HEK293 (cell line): ENCODE measurements at regions not wholly inside any gene's neighbourhood (a gene's known extent, or its start where the extent isn't known, plus 50 kb on each side); places are given as distances from the start of the nearest gene placed in this dataset.

ENCODE experiments used
- GLI4 ChIP-seq: fragments of 450-650 bp; formaldehyde crosslinking; IDR thresholded peaks from 2 replicates; pipeline ENCODE4 v1.5.1; 2016; ENCODE audit warnings: missing biosample characterization, missing genetic modification characterization
- KLF10 ChIP-seq: fragments of 450-650 bp; IDR thresholded peaks from 2 replicates; pipeline ENCODE4 v1.5.1; 2018; ENCODE audit warnings: missing biosample characterization, mild to moderate bottlenecking, missing genetic modification characterization
- SCRT1 ChIP-seq: fragments of 450-650 bp; formaldehyde crosslinking; IDR thresholded peaks from 2 replicates; pipeline ENCODE4 v1.5.1; 2016; ENCODE audit warnings: missing biosample characterization, missing genetic modification characterization, borderline replicate concordance
- SCRT2 ChIP-seq: fragments of 450-650 bp; formaldehyde crosslinking; IDR thresholded peaks from 2 replicates; pipeline ENCODE4 v1.5.1; 2016; ENCODE audit warnings: missing biosample characterization, missing genetic modification characterization
- SP7 ChIP-seq: fragments of 450-650 bp; formaldehyde crosslinking; IDR thresholded peaks from 2 replicates; pipeline ENCODE4 v1.5.1; 2016; ENCODE audit warnings: missing biosample characterization, missing genetic modification characterization
- WT1 ChIP-seq: fragments of 450-650 bp; formaldehyde crosslinking; IDR thresholded peaks from 2 replicates; pipeline ENCODE4 v1.5.1; 2016; ENCODE audit warnings: missing biosample characterization, missing genetic modification characterization
- YY2 ChIP-seq: fragments of 450-650 bp; formaldehyde crosslinking; IDR thresholded peaks from 2 replicates; pipeline ENCODE4 v1.5.1; 2016; ENCODE audit warnings: missing biosample characterization, missing genetic modification characterization
- ZBTB1 ChIP-seq: fragments of 450-650 bp; formaldehyde crosslinking; IDR thresholded peaks from 2 replicates; pipeline ENCODE4 v1.5.1; 2016; ENCODE audit warnings: missing biosample characterization, missing genetic modification characterization
- ZNF121 ChIP-seq: fragments of 450-650 bp; formaldehyde crosslinking; IDR thresholded peaks from 2 replicates; pipeline ENCODE4 v1.5.1; 2016; ENCODE audit warnings: missing biosample characterization, missing genetic modification characterization
- ZNF140 ChIP-seq: fragments of 450-650 bp; formaldehyde crosslinking; IDR thresholded peaks from 2 replicates; pipeline ENCODE4 v1.5.1; 2016; ENCODE audit warnings: missing biosample characterization, missing genetic modification characterization
- ZNF155 ChIP-seq: fragments of 450-650 bp; formaldehyde crosslinking; IDR thresholded peaks from 2 replicates; pipeline ENCODE4 v1.5.1; 2016; ENCODE audit warnings: missing biosample characterization, missing genetic modification characterization
- ZNF248 ChIP-seq: fragments of 450-650 bp; formaldehyde crosslinking; IDR thresholded peaks from 2 replicates; pipeline ENCODE4 v1.5.1; 2017; ENCODE audit warnings: missing biosample characterization, missing genetic modification characterization
- ZNF266 ChIP-seq: fragments of 450-650 bp; formaldehyde crosslinking; IDR thresholded peaks from 2 replicates; pipeline ENCODE4 v1.5.1; 2016; ENCODE audit warnings: missing biosample characterization, missing genetic modification characterization, low read depth
- ZNF324 ChIP-seq: fragments of 450-650 bp; formaldehyde crosslinking; IDR thresholded peaks from 2 replicates; pipeline ENCODE4 v1.5.1; 2016; ENCODE audit warnings: missing biosample characterization, missing genetic modification characterization
- ZNF416 ChIP-seq: fragments of 450-650 bp; formaldehyde crosslinking; IDR thresholded peaks from 2 replicates; pipeline ENCODE4 v1.5.1; 2016; ENCODE audit warnings: missing biosample characterization, missing genetic modification characterization
- ZNF433 ChIP-seq: fragments of 450-650 bp; formaldehyde crosslinking; IDR thresholded peaks from 2 replicates; pipeline ENCODE4 v1.5.1; 2016; ENCODE audit warnings: missing biosample characterization, missing genetic modification characterization, low read depth
- ZNF501 ChIP-seq: fragments of 450-650 bp; formaldehyde crosslinking; IDR thresholded peaks from 2 replicates; pipeline ENCODE4 v1.5.1; 2016; ENCODE audit warnings: missing biosample characterization, missing genetic modification characterization
- TF ChIP-seq, protein P1 (sequence below): fragments of 450-650 bp; formaldehyde crosslinking; IDR thresholded peaks from 2 replicates; pipeline ENCODE4 v1.5.1; 2016; ENCODE audit warnings: missing biosample characterization, missing genetic modification characterization
- TF ChIP-seq, protein P2 (sequence below): fragments of 450-650 bp; formaldehyde crosslinking; IDR thresholded peaks from 2 replicates; pipeline ENCODE4 v1.5.1; 2016; ENCODE audit warnings: missing biosample characterization, missing genetic modification characterization
- TF ChIP-seq, protein P3 (sequence below): fragments of 450-650 bp; formaldehyde crosslinking; IDR thresholded peaks from 2 replicates; pipeline ENCODE4 v1.5.1; 2016; ENCODE audit warnings: missing biosample characterization, missing genetic modification characterization
- TF ChIP-seq, protein P4 (sequence below): fragments of 450-650 bp; formaldehyde crosslinking; IDR thresholded peaks from 2 replicates; pipeline ENCODE4; 2016; ENCODE audit warnings: missing biosample characterization, missing genetic modification characterization
- TF ChIP-seq, protein P5 (sequence below): fragments of 450-650 bp; formaldehyde crosslinking; IDR thresholded peaks from 2 replicates; pipeline ENCODE4 v1.5.1; 2017; ENCODE audit warnings: missing biosample characterization, missing genetic modification characterization
- TF ChIP-seq, protein P6 (sequence below): fragments of 450-650 bp; formaldehyde crosslinking; IDR thresholded peaks from 2 replicates; pipeline ENCODE4 v1.5.1; 2016; ENCODE audit warnings: missing biosample characterization, missing genetic modification characterization
- TF ChIP-seq, protein P7 (sequence below): fragments of 450-650 bp; IDR thresholded peaks from 2 replicates; pipeline ENCODE4 v1.5.1; 2018; ENCODE audit warnings: missing biosample characterization, mild to moderate bottlenecking, missing genetic modification characterization

DNA sequence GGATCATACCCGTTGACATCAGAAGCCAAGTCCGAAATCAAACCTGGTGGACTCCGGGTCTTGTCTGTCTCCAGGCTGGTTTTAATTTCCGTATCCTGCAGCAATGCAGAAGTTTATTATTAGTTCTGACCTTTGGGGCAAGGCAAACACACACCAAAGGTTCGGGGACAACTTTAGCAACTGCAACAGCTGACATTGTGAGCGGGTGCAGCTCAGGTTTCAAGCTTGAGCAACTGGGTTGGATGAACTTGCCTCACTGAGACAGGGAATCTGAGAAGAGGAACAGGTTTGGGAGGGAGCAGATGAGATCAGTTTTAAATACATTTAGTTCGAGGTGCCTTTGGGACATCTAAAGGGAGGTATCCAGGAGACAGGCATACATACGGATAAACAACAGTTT lies 110.7 kb downstream of the GNL3L start (continued):
- TF ChIP-seq, protein P1, sequence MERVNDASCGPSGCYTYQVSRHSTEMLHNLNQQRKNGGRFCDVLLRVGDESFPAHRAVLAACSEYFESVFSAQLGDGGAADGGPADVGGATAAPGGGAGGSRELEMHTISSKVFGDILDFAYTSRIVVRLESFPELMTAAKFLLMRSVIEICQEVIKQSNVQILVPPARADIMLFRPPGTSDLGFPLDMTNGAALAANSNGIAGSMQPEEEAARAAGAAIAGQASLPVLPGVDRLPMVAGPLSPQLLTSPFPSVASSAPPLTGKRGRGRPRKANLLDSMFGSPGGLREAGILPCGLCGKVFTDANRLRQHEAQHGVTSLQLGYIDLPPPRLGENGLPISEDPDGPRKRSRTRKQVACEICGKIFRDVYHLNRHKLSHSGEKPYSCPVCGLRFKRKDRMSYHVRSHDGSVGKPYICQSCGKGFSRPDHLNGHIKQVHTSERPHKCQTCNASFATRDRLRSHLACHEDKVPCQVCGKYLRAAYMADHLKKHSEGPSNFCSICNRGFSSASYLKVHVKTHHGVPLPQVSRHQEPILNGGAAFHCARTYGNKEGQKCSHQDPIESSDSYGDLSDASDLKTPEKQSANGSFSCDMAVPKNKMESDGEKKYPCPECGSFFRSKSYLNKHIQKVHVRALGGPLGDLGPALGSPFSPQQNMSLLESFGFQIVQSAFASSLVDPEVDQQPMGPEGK = no peak
- TF ChIP-seq ZBTB1 (tag by site-specific recombination) = no peak
- TF ChIP-seq, protein P2, sequence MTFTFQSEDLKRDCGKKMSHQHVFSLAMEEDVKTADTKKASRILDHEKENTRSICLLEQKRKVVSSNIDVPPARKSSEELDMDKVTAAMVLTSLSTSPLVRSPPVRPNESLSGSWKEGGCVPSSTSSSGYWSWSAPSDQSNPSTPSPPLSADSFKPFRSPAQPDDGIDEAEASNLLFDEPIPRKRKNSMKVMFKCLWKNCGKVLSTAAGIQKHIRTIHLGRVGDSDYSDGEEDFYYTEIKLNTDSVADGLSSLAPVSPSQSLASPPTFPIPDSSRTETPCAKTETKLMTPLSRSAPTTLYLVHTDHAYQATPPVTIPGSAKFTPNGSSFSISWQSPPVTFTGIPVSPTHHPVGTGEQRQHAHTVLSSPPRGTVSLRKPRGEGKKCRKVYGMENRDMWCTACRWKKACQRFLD (tag by site-specific recombination) = no peak
- no peak for TF ChIP-seq ZNF433
- TF ChIP-seq, protein P3, sequence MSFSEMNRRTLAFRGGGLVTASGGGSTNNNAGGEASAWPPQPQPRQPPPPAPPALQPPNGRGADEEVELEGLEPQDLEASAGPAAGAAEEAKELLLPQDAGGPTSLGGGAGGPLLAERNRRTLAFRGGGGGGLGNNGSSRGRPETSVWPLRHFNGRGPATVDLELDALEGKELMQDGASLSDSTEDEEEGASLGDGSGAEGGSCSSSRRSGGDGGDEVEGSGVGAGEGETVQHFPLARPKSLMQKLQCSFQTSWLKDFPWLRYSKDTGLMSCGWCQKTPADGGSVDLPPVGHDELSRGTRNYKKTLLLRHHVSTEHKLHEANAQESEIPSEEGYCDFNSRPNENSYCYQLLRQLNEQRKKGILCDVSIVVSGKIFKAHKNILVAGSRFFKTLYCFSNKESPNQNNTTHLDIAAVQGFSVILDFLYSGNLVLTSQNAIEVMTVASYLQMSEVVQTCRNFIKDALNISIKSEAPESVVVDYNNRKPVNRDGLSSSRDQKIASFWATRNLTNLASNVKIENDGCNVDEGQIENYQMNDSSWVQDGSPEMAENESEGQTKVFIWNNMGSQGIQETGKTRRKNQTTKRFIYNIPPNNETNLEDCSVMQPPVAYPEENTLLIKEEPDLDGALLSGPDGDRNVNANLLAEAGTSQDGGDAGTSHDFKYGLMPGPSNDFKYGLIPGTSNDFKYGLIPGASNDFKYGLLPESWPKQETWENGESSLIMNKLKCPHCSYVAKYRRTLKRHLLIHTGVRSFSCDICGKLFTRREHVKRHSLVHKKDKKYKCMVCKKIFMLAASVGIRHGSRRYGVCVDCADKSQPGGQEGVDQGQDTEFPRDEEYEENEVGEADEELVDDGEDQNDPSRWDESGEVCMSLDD = no peak
- 0 out of 2 replicates have a peak, but pooled peaks have one; percentile 15 for TF ChIP-seq SP7
- no peak for TF ChIP-seq ZNF324 (tag by site-specific recombination)
- peak; percentile 67 for TF ChIP-seq SCRT2 (tag by site-specific recombination)
- no peak for TF ChIP-seq KLF10 (tag by site-specific recombination)
- TF ChIP-seq ZNF121 (tag by site-specific recombination) = no peak
- no peak for TF ChIP-seq ZNF248
- TF ChIP-seq, protein P4, sequence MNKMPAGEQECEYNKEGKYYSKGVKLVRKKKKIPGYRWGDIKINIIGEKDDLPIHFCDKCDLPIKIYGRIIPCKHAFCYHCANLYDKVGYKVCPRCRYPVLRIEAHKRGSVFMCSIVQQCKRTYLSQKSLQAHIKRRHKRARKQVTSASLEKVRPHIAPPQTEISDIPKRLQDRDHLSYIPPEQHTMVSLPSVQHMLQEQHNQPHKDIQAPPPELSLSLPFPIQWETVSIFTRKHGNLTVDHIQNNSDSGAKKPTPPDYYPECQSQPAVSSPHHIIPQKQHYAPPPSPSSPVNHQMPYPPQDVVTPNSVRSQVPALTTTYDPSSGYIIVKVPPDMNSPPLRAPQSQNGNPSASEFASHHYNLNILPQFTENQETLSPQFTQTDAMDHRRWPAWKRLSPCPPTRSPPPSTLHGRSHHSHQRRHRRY = no peak
- TF ChIP-seq WT1 (tag by site-specific recombination) = no peak
- TF ChIP-seq ZNF416 = no peak
- TF ChIP-seq ZNF266 (tag by site-specific recombination) = no peak
- TF ChIP-seq ZNF501 (tag by site-specific recombination) = no peak
- no peak for TF ChIP-seq GLI4 (tag by site-specific recombination)
- TF ChIP-seq ZNF155 = no peak
- no peak for TF ChIP-seq YY2 (tag by site-specific recombination)
- TF ChIP-seq, protein P5, sequence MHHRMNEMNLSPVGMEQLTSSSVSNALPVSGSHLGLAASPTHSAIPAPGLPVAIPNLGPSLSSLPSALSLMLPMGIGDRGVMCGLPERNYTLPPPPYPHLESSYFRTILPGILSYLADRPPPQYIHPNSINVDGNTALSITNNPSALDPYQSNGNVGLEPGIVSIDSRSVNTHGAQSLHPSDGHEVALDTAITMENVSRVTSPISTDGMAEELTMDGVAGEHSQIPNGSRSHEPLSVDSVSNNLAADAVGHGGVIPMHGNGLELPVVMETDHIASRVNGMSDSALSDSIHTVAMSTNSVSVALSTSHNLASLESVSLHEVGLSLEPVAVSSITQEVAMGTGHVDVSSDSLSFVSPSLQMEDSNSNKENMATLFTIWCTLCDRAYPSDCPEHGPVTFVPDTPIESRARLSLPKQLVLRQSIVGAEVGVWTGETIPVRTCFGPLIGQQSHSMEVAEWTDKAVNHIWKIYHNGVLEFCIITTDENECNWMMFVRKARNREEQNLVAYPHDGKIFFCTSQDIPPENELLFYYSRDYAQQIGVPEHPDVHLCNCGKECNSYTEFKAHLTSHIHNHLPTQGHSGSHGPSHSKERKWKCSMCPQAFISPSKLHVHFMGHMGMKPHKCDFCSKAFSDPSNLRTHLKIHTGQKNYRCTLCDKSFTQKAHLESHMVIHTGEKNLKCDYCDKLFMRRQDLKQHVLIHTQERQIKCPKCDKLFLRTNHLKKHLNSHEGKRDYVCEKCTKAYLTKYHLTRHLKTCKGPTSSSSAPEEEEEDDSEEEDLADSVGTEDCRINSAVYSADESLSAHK (tag by site-specific recombination) = no peak
- TF ChIP-seq SCRT1 (tag by site-specific recombination) = 0 out of 2 replicates have a peak, but pooled peaks have one; percentile 33
- no peak for TF ChIP-seq ZNF140
- TF ChIP-seq, protein P6, sequence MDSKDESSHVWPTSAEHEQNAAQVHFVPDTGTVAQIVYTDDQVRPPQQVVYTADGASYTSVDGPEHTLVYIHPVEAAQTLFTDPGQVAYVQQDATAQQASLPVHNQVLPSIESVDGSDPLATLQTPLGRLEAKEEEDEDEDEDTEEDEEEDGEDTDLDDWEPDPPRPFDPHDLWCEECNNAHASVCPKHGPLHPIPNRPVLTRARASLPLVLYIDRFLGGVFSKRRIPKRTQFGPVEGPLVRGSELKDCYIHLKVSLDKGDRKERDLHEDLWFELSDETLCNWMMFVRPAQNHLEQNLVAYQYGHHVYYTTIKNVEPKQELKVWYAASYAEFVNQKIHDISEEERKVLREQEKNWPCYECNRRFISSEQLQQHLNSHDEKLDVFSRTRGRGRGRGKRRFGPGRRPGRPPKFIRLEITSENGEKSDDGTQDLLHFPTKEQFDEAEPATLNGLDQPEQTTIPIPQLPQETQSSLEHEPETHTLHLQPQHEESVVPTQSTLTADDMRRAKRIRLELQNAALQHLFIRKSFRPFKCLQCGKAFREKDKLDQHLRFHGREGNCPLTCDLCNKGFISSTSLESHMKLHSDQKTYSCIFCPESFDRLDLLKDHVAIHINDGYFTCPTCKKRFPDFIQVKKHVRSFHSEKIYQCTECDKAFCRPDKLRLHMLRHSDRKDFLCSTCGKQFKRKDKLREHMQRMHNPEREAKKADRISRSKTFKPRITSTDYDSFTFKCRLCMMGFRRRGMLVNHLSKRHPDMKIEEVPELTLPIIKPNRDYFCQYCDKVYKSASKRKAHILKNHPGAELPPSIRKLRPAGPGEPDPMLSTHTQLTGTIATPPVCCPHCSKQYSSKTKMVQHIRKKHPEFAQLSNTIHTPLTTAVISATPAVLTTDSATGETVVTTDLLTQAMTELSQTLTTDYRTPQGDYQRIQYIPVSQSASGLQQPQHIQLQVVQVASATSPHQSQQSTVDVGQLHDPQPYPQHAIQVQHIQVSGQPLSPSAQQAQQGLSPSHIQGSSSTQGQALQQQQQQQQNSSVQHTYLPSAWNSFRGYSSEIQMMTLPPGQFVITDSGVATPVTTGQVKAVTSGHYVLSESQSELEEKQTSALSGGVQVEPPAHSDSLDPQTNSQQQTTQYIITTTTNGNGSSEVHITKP = no peak
- TF ChIP-seq, protein P7, sequence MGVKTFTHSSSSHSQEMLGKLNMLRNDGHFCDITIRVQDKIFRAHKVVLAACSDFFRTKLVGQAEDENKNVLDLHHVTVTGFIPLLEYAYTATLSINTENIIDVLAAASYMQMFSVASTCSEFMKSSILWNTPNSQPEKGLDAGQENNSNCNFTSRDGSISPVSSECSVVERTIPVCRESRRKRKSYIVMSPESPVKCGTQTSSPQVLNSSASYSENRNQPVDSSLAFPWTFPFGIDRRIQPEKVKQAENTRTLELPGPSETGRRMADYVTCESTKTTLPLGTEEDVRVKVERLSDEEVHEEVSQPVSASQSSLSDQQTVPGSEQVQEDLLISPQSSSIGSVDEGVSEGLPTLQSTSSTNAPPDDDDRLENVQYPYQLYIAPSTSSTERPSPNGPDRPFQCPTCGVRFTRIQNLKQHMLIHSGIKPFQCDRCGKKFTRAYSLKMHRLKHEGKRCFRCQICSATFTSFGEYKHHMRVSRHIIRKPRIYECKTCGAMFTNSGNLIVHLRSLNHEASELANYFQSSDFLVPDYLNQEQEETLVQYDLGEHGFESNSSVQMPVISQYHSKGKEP (tag by site-specific recombination) = 0 out of 2 replicates have a peak, but pooled peaks have one; percentile 50
